ENCODE measurements at regions not wholly inside any gene's neighbourhood (a gene's known extent, or its start where the extent isn't known, plus 50 kb on each side); places are given as distances from the start of the nearest gene placed in this dataset.

DNA sequence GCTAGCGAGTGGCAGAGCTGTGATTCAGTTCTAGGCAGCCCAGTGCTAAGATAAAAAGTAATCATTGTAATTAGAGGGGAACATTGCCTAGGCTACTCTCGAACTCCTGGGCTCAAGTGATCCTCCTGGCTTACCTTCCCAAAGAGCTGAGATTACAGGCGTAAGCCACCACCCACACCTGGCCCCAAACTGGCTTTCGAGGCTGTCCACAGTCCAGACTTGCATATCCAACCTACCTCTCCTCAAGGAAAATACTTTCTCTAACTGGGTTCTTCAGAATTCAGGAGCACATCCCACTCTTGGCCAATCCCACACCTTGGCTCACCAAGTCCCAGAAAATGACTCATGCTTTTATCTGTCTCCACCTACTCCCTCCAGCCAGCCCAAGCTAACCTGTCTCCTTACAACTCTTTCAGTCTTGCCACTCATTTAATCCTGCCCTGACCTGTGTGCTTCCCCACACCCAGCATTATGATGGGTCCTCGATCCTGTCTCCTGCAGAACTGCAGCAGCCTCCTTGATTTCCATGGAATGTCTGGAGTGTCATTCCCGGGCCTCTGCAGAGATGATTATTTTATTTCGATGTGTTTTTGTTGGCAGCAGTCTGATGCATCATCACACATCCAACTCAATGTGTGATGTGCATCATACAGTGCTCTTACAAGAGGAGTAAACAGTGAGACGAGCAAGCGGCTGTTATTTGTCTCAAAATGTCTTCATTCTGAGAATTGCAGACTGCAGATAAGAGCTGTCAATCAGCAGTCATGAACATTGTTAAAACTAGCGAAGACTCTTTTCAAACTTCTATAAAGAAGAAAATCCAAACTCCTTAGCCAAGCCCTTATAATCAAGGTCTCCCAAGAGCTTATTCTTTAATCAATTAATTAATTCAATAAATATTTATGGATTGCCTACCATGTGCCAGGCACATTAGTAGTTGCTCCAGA is 167.3 kb downstream of the SEC61B start:
- H3K4me3 Mint-ChIP-seq, result no peak overlapping the region
- H3K4me1 Mint-ChIP-seq, result no peaks in the 10 kb centered on the region
- no peak overlapping the region for H3K27ac Mint-ChIP-seq (ENCODE audit: unreplicated experiment)
- TF ChIP-seq, protein P1, sequence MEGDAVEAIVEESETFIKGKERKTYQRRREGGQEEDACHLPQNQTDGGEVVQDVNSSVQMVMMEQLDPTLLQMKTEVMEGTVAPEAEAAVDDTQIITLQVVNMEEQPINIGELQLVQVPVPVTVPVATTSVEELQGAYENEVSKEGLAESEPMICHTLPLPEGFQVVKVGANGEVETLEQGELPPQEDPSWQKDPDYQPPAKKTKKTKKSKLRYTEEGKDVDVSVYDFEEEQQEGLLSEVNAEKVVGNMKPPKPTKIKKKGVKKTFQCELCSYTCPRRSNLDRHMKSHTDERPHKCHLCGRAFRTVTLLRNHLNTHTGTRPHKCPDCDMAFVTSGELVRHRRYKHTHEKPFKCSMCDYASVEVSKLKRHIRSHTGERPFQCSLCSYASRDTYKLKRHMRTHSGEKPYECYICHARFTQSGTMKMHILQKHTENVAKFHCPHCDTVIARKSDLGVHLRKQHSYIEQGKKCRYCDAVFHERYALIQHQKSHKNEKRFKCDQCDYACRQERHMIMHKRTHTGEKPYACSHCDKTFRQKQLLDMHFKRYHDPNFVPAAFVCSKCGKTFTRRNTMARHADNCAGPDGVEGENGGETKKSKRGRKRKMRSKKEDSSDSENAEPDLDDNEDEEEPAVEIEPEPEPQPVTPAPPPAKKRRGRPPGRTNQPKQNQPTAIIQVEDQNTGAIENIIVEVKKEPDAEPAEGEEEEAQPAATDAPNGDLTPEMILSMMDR (conservative IDR thresholded peaks at IDR 0.05), result no peak
- H3K36me3 Mint-ChIP-seq (ENCODE audit: low read depth), result no peaks in the 10 kb centered on the region
- H3K27me3 Mint-ChIP-seq (ENCODE audit: low read depth), result no peaks in the 10 kb centered on the region
- no peaks in the 10 kb centered on the region for H3K9me3 Mint-ChIP-seq
- no peak for DNase-seq (ENCODE audit: low read depth, low spot score)

DNA sequence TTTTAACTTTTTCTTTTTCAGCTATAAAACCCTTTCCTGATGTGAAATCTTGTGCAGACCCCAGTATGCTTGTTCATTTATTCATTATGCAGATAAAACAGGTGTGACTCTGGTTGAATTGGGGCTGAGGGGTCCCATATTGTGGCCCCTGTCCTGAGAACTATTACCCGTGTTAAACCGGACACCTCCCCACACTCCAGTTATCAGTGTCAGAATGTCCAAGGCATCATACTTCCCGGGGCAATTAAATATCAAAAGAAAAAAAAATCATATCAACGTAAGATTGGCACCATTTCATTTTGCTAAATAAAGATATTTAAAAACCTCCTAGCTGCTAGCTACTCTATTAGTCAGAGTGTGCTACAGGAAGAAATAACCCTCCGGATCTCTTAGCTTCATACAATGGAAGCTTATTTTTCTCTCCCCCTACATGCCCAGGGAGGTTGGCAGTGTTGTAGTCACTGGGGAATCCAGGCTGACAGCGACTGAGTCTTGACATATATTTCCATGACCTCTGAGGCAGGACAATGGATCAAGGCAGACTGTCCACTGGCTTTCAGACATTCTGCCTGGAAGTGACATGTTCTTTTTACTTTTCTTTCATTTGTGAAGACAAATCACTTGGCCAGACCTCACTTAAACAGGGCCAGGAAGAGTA is 170.0 kb downstream of the SEC61B start:
- Mint-ChIP-seq H3K4me3 (no peak overlapping the region), H3K4me1 (no peaks in the 10 kb centered on the region), H3K27ac (ENCODE audit: unreplicated experiment) (no peak overlapping the region), H3K9me3 (no peaks in the 10 kb centered on the region), H3K36me3 (ENCODE audit: low read depth) (no peaks in the 10 kb centered on the region), H3K27me3 (ENCODE audit: low read depth) (no peaks in the 10 kb centered on the region)
- no peak for DNase-seq (ENCODE audit: low read depth, low spot score)
- TF ChIP-seq, protein P1 (conservative IDR thresholded peaks at IDR 0.05), result no peak

DNA sequence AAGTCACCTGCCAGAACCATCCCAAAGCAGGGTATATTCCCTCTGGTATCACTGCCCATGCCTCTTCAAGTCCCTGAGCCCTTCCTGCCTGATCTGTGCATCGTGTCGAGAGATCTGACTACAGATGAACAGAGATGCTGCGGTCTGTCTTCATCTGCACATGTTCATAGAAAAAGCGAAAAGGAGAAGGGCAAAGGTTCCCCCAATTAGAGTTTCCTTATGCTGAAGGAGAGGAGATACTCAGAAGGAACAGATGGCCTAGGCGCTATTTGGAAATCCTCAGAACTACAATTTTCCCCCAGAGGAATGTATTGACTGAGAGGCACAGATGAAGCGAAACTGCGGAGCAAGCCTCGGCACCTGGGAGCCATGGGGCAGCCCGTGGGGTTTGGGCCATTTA is 170.9 kb downstream of the SEC61B start:
- Mint-ChIP-seq H3K9me3 (no peaks in the 10 kb centered on the region), H3K36me3 (ENCODE audit: low read depth) (no peaks in the 10 kb centered on the region), H3K4me1 (no peaks in the 10 kb centered on the region), H3K4me3 (no peak overlapping the region), H3K27me3 (ENCODE audit: low read depth) (no peaks in the 10 kb centered on the region), H3K27ac (ENCODE audit: unreplicated experiment) (no peak overlapping the region)
- TF ChIP-seq, protein P1 (conservative IDR thresholded peaks at IDR 0.05), result no peak
- DNase-seq (ENCODE audit: low read depth, low spot score), result no peak

DNA sequence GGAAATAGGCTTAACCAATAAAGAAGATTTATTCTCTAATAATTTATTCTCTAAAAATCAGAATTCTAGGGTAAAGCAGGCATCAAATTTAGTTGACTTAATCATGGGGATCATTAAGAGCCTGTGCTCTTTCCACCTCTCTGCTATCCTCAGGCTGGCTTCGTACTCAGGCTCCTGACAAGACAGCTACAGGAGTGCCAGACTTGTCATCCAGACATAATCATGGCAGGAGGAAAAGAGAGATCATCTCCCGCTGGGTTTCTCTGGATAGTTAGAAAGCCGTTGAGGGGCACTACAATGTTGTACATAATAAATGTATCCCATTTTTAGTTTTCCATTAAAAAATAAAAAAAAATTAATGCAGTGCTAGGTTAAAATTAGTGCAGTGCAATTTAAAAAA is 171.9 kb downstream of the SEC61B start:
- Mint-ChIP-seq H3K9me3 (no peaks in the 10 kb centered on the region), H3K27me3 (ENCODE audit: low read depth) (no peaks in the 10 kb centered on the region), H3K36me3 (ENCODE audit: low read depth) (no peaks in the 10 kb centered on the region), H3K4me3 (no peak overlapping the region), H3K27ac (ENCODE audit: unreplicated experiment) (no peak overlapping the region), H3K4me1 (no peaks in the 10 kb centered on the region)
- TF ChIP-seq, protein P1 (conservative IDR thresholded peaks at IDR 0.05), result no peak
- no peak for DNase-seq (ENCODE audit: low read depth, low spot score)

DNA sequence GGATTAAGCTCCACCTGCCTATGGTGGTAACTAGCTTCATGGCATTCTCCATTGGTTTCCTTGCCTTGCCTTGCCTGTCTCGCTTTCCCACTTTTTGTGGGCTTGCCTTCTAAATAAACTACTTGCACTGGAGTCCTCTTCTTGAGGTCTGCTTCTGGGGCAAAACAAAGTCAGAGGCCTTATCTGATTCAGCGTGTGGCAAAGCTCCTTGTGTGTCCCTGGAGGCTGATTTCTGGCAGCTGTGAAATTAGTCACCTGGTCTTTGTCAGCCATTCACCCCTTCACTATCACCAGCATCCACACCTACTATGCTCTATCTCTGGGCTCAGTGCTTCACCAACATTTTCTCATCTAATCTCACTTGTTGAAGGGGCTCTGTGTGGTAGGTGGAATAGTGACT is 176.2 kb downstream of the SEC61B start:
- TF ChIP-seq, protein P1 (conservative IDR thresholded peaks at IDR 0.05), result no peak
- Mint-ChIP-seq H3K4me3 (no peak overlapping the region), H3K36me3 (ENCODE audit: low read depth) (no peaks in the 10 kb centered on the region), H3K27me3 (ENCODE audit: low read depth) (no peaks in the 10 kb centered on the region), H3K9me3 (no peaks in the 10 kb centered on the region), H3K27ac (ENCODE audit: unreplicated experiment) (no peak overlapping the region), H3K4me1 (no peaks in the 10 kb centered on the region)
- no peak for DNase-seq (ENCODE audit: low read depth, low spot score)

Data from neural crest cell (in vitro differentiated cells).